GM21825 (cell line): ENCODE measurements at regions not wholly inside any gene's neighbourhood (a gene's known extent, or its start where the extent isn't known, plus 50 kb on each side); places are given as distances from the start of the nearest gene placed in this dataset.
"Not testable (repeated sequence)": the region's sequence is repeated elsewhere in the genome, so short reads cannot be mapped to it uniquely, and the experiment has no call there.

ENCODE experiments used
- ATAC-seq: cut with Tn5 transposase; IDR thresholded peaks from one replicate; pipeline ENCODE4 v1.9.1; 2021; ENCODE audit warnings: mild to moderate bottlenecking, moderate library complexity; ENCODE audit not compliant: unreplicated experiment

DNA sequence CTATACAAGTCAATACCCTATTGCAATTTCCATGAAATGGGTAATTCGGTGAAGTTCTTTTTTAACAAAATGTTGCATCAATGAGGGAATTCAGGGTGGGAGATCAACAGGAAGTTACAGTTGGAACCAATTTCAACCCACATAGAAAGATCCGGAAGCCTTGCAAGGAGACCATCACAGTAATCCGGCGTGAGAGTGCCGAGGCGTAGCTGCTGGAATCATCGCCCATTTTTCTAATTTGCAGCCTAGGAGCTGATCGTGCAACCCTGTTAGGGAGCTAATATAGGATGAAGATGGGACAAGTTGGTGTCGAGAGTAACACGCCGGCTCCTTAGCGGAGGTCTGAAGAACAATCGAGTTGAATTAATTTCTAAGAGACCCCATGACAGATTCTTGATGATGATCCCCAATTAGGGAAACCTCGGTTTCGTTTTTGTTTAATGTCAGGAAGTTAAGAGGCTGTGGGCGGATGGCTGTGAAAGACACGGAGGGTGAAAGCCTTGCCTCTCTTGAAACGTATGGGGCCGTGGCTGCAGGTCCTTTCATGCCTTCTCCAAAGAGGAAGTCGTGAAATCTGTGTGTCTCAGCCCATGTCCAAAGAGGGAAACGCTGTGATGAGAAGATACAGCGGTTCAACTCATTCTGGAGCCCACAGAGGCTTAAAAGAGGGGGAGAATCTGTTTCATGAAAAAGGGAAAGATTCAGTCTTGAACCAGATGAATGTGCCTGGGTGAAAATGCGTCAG, 51.2 kb upstream of the CARD11 start:
- peak; percentile 53 for ATAC-seq

DNA sequence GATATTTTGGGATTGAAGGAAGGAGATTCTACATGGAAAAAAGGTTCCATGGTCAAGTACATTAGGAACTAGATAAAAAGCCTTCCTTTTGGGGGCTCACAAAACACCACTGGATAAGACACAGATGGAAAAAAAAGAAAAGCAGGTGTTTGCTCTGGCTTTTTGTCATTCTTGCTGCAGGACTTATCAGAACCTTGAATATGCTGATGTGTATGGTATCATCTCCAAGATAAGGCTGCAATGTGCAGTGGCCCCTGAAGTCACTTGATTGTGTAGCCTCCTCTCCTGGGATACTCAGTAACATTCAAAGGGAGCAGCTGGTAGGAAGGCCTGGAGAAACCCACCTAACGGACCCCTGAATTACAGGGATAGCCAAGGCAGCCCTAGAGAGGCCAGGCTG, 54.1 kb upstream of the CARD11 start:
- no peak for ATAC-seq

DNA sequence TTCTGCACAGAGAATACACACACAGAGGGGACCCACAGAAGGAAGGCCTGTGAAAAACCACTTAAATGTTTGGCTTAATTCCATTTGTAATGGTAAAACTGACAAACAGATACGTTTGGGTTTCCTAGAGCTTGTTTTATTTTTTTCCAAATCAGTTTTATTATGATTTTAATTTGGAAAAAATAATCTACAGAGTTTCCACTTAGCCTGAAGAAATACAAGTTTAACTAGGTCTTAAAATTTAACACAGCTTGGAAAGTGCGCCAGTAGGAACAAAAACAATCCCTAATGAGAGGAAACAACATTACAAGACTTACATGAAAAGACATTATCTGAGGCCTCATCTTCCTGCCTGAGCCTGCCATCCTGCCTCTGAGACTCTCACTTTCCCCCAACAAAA, 58.5 kb upstream of the CARD11 start:
- ATAC-seq: no peak

DNA sequence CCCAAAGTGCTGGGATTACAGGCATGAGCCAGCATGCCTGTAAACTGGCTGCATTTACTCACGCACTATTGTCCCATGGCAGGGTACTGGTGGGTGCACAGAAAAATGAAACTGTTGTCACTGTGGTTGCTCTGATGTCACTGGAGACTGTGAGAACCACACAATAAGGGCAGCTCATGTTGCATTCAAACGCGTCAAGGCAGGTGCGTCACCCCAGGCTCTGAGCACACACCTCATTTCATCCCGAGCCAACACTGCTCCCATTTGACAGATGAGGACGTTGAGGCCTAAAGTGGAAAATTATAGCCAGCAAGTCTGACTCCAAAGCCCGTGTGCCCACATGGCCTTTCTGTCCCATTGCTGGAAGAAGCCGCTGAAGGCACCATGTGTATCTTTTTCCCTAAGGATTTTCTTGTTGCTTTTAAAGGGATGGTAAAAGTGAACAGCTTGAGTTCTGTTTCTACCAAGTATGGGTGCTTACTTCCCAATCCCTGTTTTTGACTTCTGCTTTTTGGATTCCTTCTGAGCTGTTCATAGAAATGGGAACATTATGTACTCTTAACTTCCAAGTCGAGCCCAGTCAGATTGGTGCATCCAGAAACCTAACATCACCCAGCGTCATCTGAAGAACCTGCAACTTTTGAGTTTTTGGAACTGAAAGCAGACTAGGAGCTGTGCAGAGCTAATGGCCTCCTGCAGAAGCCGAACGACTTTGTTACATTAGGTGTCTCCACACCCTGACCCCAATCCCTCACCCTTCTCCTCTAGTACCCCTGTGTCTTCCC, 60.1 kb upstream of the CARD11 start:
- no peak for ATAC-seq

DNA sequence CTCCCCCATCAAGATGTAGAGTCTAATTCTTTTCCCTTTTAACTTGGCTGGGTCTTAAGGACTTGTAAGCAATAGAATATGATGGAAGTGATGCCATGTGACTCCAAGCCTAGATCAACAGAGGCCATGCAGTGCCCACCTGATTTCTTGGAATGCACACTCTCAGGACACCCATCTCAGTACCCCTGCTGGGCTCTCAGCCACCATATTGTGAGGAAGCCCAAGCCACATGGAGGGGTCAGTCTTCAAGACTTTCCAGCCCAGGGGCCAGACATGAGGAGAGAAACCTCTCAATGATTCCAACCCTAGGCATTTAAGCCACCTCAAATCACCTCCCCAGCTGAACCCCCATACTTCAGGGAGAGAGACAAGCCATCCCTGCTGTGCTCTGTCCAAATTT, 62.2 kb upstream of the CARD11 start:
- no peak for ATAC-seq

DNA sequence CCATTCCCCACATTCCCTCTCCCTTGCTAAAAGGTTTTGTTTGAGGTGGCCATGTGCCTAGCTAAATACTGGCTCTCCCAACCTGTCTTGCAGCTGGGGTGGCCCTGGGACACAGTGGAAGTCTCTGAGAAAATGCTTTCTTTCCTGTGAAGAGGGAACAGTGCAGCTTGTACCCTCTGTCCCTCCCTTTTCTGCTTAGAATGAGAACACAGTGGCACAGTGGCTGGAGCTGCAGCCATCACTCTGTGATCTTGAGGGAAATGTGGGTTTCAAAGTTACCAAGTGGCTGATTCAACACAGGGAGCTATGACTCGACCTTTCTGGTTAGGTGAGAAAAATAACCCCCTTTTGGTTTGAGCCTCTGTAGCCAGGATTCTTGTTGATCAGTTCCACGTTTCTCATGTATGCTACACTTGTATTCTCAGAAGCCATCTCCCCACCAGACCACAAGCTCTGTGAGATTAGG, 62.7 kb upstream of the CARD11 start:
- no peak for ATAC-seq

DNA sequence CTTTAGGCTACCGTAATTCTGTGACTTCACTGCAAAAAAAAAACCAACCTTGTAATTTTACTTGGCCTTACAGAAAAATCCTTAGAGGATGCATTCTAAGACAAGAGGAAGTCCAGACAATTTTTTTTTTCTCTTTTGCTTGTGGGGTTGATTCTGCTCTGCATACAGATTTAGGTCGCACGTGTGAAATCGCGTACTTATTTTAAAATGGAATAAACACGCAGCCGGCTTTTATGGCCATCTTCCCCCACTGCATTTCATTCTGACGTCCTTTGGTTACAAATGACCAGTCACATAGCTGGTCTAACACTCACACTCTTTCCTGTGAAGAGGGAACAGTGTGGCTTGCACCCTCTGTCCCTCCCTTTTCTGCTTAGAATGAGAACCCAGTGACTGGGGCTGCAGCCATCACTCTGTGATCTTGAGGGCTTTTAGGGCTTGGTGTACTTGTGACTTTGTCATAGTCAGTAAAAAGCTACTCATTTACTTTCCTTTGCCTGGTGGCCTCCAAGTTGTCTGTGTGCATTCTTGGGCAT, 63.6 kb upstream of the CARD11 start:
- ATAC-seq: no peak

DNA sequence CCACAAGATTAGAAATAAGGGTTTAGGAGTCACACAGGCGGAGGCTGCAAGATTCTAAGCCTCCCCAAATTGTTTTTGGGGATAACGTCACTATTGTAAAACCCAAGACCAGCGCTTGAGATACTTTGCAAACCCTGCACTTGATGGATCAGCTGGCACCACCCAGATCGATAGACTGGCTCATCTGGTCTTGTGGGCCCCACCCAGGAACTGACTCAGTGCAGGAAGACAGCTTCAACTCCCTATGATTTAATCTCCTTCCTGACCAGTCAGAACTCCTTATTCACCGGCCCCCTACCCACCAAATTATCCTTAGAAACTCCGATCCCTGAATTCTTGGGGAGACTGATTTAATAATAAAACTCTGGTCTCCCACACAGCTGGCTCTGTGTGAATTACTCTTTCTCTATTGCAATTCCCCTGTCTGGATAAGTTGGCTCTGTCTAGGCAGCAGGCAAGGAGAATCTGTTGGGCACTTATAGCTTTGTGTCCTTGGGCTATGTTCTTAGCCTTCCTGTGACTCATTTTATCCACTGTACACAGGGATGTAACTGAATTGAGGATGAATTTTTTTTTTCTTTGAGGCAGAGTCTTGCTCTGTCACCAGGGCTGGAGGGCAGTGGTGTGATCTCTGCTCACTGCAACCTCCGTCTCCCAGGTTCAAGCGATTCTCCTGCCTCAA, 64.4 kb upstream of the CARD11 start:
- ATAC-seq: no peak

DNA sequence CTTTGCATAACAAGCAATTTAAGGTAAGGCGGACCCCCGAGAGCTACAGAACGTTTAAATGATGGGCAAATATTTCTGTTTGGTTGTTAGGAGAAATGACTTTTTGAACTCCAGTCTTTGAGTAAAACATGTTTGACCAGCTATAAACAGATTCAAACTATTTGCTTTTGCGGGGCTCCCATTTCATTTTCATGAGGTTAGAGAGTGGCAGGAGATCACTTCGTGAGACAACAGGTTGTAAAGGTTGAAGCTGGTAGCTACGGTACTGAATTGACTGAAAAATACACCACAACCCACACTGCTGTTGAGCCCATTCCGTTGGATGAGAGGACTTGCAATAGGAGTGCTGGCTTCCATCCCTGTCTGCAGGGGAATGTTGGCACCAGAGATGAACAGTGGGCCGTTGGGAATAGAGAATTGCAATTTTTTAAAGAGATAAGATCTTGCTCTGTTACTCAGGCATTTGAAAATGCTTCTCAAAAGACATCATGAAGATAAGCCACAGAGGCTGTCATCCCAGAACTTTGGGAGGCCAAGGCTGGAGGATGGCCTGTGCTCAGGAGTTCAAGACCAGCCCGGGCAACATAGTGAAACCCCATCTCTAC, 65.7 kb upstream of the CARD11 start:
- ATAC-seq: no peak

DNA sequence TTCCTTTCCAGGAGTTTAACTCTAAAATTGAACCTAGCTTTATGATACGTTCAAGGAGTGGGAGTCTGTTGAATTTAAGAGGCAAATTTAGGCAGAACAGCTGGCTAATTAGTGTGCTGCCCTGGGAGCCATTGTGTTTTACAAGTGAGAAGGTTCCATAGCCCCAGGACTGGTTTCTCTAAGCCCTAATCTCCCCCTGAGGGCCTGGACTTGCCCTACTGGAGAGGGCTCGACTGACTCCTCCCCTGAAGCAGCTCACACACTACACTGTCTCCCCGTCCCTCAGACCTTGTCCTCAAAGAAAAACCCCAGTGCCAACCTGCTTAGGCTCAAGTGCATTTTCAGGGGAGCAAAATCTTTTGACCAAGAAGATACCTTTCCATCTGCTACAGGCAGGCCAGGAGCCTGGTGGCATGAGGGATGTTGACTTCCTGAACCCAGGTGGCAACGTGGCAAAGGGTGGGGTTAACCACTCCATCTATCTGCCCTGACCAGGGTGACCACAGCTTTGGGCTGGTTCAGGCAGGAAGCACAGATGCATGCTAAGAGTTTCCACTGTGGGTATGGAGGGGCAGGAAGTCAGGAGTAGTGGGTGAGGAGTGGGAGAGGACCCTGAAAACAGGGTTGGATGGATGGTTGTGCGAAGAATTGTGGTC, 68.9 kb upstream of the CARD11 start:
- no peak for ATAC-seq

DNA sequence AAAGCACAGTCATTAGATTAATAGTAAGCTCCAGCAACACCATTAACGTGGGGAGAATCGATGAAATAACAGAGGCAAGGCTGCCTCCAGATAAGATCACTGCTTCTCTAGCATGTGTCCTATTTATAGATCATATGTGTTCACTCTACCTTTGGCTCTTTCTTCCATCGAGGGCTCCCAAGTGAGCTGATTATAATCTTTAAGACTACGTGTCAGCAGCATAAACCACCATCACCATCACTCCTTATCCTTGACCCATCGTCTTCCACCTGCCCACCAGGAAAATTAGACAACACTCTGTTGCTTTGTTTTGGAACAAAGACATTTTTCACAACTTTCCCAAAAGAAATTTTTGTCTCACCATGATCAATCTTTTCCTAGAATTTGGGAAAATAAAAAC, 71.2 kb upstream of the CARD11 start:
- no peak for ATAC-seq

DNA sequence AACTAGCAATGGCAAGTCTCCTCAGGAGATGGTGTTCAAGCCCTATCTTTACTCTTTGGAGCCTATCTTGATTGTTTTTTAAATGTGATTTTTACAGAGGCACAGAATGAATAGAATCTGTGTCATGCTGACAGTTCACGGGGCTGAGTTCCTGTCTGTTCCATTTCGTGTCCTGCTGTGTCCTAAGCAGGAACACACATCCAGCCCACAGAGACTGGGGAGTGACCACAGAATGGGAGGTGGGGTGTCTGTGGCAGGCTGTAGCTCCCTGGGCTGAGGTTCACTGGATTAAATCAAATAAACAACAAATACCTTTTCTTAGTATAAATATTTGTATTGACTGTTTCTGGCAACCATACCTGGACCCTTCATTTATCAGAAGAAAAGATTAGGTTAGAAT, 73.4 kb upstream of the CARD11 start:
- no peak for ATAC-seq

DNA sequence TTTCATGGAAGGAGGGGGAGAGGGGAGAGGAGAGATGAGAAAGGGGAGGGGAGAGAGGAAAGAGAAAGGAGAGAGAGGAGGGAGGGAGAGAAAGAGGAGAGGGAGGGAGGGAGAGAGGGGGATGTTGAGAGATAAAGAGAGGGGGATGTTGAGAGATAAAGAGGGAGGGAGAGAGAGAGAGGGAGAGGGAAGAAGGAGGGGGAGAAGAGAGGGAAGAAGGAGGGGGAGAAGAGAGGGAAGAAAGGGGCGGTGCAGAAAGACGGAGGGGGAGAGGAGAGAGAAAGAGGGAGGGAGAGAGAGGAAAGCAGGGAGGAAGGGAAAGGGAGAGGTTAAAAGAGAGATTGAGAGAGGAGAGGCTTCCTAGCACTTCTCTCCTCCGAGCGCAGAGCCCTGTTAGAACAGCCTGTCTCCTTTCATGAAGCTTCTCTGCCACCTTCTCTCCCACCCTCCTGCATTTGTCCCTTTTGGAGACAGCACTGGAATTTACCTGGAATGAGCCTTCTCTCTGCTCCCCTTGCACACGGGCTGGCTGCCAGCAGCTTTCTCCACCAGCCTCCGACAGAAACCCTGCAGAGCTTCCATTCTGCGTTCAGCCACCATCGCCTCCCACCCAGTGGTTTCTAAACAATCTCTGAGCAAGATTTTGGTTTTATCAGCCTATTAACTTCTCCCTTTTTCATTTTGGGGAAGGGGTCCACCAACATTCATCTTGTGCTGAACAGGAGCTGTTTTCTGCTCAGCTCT, 74.0 kb upstream of the CARD11 start:
- ATAC-seq: no peak

DNA sequence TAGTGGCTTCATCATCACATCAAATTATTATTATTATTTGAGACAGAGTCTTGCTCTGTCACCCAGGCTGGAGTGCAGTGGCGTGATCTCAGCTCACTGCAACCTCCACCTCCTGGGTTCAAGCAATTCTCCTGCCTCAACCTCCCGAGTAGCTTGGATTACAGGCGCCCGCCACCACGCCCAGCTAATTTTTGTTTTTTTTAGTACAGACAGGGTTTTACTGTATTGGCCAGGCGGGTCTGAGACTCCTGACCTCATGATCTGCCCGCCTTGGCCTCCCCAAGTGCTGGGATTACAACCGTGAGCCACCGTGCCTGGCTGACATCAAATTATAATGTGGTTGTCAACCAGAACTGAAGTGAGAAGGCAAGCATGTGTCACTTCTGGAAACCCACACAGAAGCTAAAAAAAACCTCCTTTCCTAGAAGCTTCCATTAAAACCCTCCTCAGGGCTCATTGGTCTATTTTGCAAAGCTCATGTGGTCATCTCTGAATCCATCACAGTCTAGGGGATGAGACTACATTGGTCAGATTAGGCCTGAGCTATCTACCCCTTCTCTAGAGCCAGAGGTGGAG, 75.8 kb upstream of the CARD11 start:
- ATAC-seq: not testable (repeated sequence)

DNA sequence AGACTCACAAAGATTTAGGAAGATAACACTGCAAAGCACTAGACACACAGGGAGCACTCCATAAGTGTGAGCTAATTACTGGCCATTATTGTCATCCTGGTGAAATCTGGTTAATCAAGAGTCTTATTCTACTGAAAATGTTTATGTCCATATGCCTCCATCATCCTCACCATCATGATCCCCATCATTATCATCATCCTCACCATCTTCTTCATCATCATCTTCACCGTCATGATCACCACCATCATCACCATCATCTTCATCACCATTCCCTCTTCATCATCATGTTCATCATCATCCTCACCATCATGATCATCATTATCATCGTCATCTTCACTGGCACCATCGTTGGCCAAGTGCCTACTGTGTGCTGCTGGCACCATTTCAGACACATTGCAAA, 76.3 kb upstream of the CARD11 start:
- ATAC-seq: no peak

DNA sequence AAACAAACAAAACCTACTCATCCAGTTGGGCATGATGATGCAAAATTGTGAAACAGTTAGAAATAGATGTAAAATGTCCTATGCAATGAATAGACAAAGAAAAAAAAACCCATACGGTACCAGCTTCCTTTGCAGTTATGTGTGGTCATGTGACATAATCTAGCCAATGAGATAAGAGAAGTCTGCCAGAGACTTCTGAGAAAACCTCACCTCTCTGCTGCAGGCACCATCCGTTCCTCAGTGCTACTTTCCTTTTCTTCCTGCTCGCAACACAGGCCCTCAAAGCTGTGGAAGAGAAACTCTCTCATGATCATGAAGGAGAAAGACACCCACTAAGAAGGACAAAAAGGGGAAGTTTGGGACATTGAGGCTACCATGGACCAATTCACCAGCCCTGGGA, 76.8 kb upstream of the CARD11 start:
- ATAC-seq: no peak

DNA sequence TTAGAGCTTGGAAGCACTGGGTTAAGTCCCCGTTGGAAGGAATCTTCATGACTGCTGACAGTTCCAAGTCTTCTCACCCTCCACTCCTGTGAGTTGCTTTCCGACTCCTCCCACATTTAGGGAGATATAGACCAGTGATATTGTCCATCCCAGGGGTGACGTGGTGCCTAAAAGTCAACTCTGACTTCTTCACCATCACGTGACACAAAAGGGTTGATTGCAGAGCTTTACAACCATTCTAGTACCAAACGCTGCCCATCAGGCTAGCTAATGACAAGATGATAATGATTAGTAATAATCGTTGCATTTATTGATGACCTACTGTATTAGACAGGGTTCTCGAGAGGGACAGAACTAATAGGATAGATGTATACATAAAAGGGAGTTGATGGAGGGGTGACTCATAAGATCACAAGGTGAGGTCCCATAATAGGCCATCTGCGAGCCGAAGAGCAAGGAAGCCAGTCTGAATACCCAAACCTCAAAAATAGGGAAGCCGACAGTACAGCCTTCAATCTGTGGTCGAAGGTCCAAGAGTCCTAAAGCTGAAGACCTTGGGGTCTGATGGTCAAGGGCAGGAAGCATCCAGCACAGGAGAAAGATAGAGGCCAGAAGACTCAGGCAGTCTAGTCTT, 85.3 kb upstream of the CARD11 start:
- ATAC-seq: no peak

DNA sequence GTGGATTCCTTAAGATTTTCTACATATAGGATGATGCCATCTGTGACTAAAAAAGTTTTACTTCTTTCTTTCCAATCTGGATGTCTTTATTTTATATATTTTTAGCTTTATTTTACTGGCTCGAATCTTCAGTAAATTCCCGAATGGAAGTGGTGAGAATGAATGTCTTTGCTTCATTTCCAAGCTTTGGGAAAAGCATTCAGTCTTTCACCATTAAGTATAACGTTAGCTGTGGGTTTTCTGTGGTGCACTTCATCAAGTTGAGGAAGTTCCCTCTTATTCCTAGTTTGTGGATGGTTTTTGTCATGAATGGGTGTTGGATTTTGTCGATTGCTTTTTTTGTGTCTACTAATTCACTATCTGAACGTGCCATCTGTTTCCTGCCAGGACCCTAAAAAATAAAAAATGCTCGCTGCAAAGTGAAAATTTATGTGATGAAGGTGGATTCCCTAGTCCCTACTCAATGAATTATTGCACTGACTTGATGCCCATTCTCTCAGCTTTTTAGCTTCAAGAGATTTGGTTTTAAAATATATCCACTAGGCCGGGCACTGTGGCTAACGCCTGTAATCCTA, 90.2 kb upstream of the CARD11 start:
- ATAC-seq: no peak

DNA sequence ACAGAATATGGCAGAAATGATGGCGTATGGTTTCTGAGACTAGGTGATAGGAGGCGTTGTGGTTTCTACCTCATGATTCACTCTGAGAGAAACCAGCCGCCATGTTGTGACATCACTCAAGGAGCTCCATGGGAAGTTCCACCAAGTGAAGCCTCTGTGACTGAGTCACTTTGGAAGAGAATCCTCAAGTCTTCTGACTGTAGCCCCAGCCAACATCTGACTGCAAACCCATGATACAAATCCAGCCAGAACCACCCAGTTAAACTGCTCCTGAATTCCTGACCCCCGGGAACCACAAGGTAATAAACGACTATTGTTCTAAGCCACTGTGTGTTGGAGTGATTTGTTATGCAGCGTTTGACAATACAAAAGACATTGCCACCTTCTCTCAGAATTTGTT, 91.1 kb upstream of the CARD11 start:
- no peak for ATAC-seq
